ENCODE measurements at regions not wholly inside any gene's neighbourhood (a gene's known extent, or its start where the extent isn't known, plus 50 kb on each side); places are given as distances from the start of the nearest gene placed in this dataset.

- Histone ChIP-seq H3K27ac (no peak overlapping the region), H3K27me3 (no peaks in the 10 kb centered on the region), H3K9me3 (peaks cover 0 to 19% (median 0%) of the 10 kb centered on the region in 3 donors), H3K36me3 (no peaks in the 10 kb centered on the region), H3K4me3 (no peak overlapping the region), H3K4me1 (no peaks in the 10 kb centered on the region)
- 86 to 90% methylated on average over 1 to 4 of the region's 4 CpGs for WGBS, 2 donors (ENCODE audit: low coverage in 1 of 2)
- no peak for ATAC-seq
- TF ChIP-seq POLR2A (IDR thresholded peaks at IDR 0.05) (no peak), EP300 (IDR thresholded peaks at IDR 0.05) (no peak), CTCF (IDR thresholded peaks at IDR 0.05) (no peak), POLR2AphosphoS5 (IDR thresholded peaks at IDR 0.05) (no peak)
Observed at GRCh38 chr3:158882445-158882844, 80.6 kb downstream of the MFSD1 start.

GRCh38 chr3:158896729-158897128, 94.9 kb downstream of the MFSD1 start:
- Histone ChIP-seq H3K4me3 (no peak overlapping the region), H3K27ac (no peak overlapping the region), H3K9me3 (no peaks in the 10 kb centered on the region), H3K27me3 (no peaks in the 10 kb centered on the region), H3K4me1 (peaks cover 0 to 9% (median 0%) of the 10 kb centered on the region in 3 donors), H3K36me3 (no peaks in the 10 kb centered on the region)
- TF ChIP-seq CTCF (IDR thresholded peaks at IDR 0.05) = no peak
- no peak for TF ChIP-seq POLR2AphosphoS5 (IDR thresholded peaks at IDR 0.05)
- TF ChIP-seq POLR2A (IDR thresholded peaks at IDR 0.05) = no peak
- TF ChIP-seq EP300 (IDR thresholded peaks at IDR 0.05) = no peak
- WGBS, 2 donors (ENCODE audit: low coverage in 1 of 2) = 36 to 58% methylated on average over 6 of the region's 6 CpGs
- ATAC-seq = no peak

- no peak for ATAC-seq
Observed at GRCh38 chr3:158906749-158907148, 104.9 kb downstream of the MFSD1 start.

GRCh38 chr3:158908187-158908734, 106.4 kb downstream of the MFSD1 start:
- H3K9me3 ChIP-seq = no peaks in the 10 kb centered on the region
- H3K27me3 ChIP-seq = no peaks in the 10 kb centered on the region
- H3K4me3 ChIP-seq = no peak overlapping the region
- no peak for ATAC-seq
- TF ChIP-seq CTCF (IDR thresholded peaks at IDR 0.05) = no peak
- no peak for TF ChIP-seq EP300 (IDR thresholded peaks at IDR 0.05)
- no peak for TF ChIP-seq POLR2AphosphoS5 (IDR thresholded peaks at IDR 0.05)
- no peak for TF ChIP-seq POLR2A (IDR thresholded peaks at IDR 0.05)
- H3K4me1 ChIP-seq = no peaks in the 10 kb centered on the region
- no peaks in the 10 kb centered on the region for H3K36me3 ChIP-seq
- H3K27ac ChIP-seq = no peak overlapping the region
- 57 to 75% methylated on average over 1 to 2 of the region's 2 CpGs for WGBS, 2 donors (ENCODE audit: low coverage in 1 of 2)

More at GRCh38 chr3:158906749-158907148, 104.9 kb downstream of the MFSD1 start:
- H3K4me3 ChIP-seq = no peak overlapping the region
- no peaks in the 10 kb centered on the region for H3K36me3 ChIP-seq
- H3K9me3 ChIP-seq = no peaks in the 10 kb centered on the region
- TF ChIP-seq POLR2AphosphoS5 (IDR thresholded peaks at IDR 0.05) (no peak), CTCF (IDR thresholded peaks at IDR 0.05) (no peak), EP300 (IDR thresholded peaks at IDR 0.05) (no peak), POLR2A (IDR thresholded peaks at IDR 0.05) (no peak)
- no peaks in the 10 kb centered on the region for H3K4me1 ChIP-seq
- 100% methylated on average over 1 of the region's 1 CpG for WGBS, 2 donors (ENCODE audit: low coverage in 1 of 2)
- H3K27ac ChIP-seq = no peak overlapping the region
- no peaks in the 10 kb centered on the region for H3K27me3 ChIP-seq

GRCh38 chr3:158909870-158910269, 108.0 kb downstream of the MFSD1 start:
- no peak for TF ChIP-seq POLR2A (IDR thresholded peaks at IDR 0.05)
- Histone ChIP-seq H3K4me3 (no peak overlapping the region), H3K4me1 (no peaks in the 10 kb centered on the region), H3K36me3 (no peaks in the 10 kb centered on the region), H3K27me3 (no peaks in the 10 kb centered on the region), H3K9me3 (no peaks in the 10 kb centered on the region), H3K27ac (no peak overlapping the region)
- WGBS, 2 donors (ENCODE audit: low coverage in 1 of 2) = 0 to 39% methylated on average over 1 to 2 of the region's 2 CpGs
- ATAC-seq = no peak

Data from gastroesophageal sphincter (tissue), 4 donors.